ENCODE measurements at regions not wholly inside any gene's neighbourhood (a gene's known extent, or its start where the extent isn't known, plus 50 kb on each side); places are given as distances from the start of the nearest gene placed in this dataset.

DNA sequence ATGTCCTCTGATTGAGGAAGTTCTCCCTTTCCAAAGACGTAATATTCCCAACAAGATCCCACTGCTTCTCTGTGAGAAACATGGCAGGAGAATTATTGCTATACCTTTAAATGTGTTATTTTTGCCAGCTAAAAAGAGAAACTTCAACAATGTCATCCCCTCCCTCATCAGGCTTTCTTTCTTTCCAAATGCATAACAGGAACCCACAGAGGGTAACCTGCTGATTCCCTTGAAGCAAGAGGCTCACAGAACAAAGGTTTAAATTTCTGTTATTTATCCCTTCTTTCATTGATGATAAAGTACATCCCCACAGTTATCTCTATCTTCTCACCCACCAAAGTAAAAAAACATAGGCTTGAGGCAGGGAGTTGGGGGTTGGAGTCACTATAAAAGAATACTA lies 102.1 kb downstream of the SLC30A10 start:
- Histone ChIP-seq H4K20me1 (ENCODE audit: insufficient read depth) (no peaks in the 10 kb centered on the region), H3K27ac (no peak overlapping the region), H3K79me2 (ENCODE audit: insufficient read depth) (no peaks in the 10 kb centered on the region), H3F3A (ENCODE audit: insufficient read depth) (no peaks in the 10 kb centered on the region), H3K9me2 (ENCODE audit: insufficient read depth) (no peaks in the 10 kb centered on the region), H3K4me3 (no peak overlapping the region), H2AFZ (no peak overlapping the region), H3K4me2 (ENCODE audit: unreplicated experiment) (no peak overlapping the region), H3K9me3 (ENCODE audit: low read depth) (no peaks in the 10 kb centered on the region), H3K4me1 (ENCODE audit: insufficient read depth) (no peaks in the 10 kb centered on the region), H3K36me3 (ENCODE audit: low read depth) (no peaks in the 10 kb centered on the region), H3K9ac (no peak overlapping the region), H3K27me3 (replicated peaks; ENCODE audit: insufficient read depth) (no peaks in the 10 kb centered on the region)
- in situ Hi-C loops (cut with MboI), result no loop called here
- DNase-seq, result no peak
- no peak for TF ChIP-seq EZH2phosphoT487 (IDR thresholded peaks at IDR 0.05; ENCODE audit: insufficient read depth, low read depth)
- TF ChIP-seq EZH2 (IDR thresholded peaks at IDR 0.05; ENCODE audit: insufficient read depth, poor library complexity, severe bottlenecking), result no peak
- WGBS, 2 experiments (ENCODE audit: low coverage in 1 of 2, low lambda C conversion rate in 2 of 2, missing lambda C conversion rate in 2 of 2), result 76 to 77% methylated on average over 1 of the region's 1 CpG

- Histone ChIP-seq H3K4me1 (ENCODE audit: insufficient read depth) (no peaks in the 10 kb centered on the region), H3F3A (ENCODE audit: insufficient read depth) (no peaks in the 10 kb centered on the region), H3K27me3 (replicated peaks; ENCODE audit: insufficient read depth) (no peaks in the 10 kb centered on the region), H3K9me2 (ENCODE audit: insufficient read depth) (no peaks in the 10 kb centered on the region), H3K9me3 (ENCODE audit: low read depth) (no peaks in the 10 kb centered on the region), H3K4me2 (ENCODE audit: unreplicated experiment) (no peak overlapping the region), H2AFZ (no peak overlapping the region), H3K27ac (no peak overlapping the region), H3K9ac (no peak overlapping the region), H3K4me3 (no peak overlapping the region), H3K79me2 (ENCODE audit: insufficient read depth) (no peaks in the 10 kb centered on the region), H4K20me1 (ENCODE audit: insufficient read depth) (no peaks in the 10 kb centered on the region), H3K36me3 (ENCODE audit: low read depth) (no peaks in the 10 kb centered on the region)
- in situ Hi-C loops (cut with MboI), result no loop called here
- no peak for TF ChIP-seq EZH2 (IDR thresholded peaks at IDR 0.05; ENCODE audit: insufficient read depth, poor library complexity, severe bottlenecking)
- no peak for TF ChIP-seq EZH2phosphoT487 (IDR thresholded peaks at IDR 0.05; ENCODE audit: insufficient read depth, low read depth)
- WGBS, 2 experiments (ENCODE audit: low coverage in 1 of 2, low lambda C conversion rate in 2 of 2, missing lambda C conversion rate in 2 of 2), result 82 to 89% methylated on average over 2 of the region's 2 CpGs
- no peak for DNase-seq
These were observed 103.0 kb downstream of the SLC30A10 start for GRCh38 chr1:219825355-219825754.

DNA sequence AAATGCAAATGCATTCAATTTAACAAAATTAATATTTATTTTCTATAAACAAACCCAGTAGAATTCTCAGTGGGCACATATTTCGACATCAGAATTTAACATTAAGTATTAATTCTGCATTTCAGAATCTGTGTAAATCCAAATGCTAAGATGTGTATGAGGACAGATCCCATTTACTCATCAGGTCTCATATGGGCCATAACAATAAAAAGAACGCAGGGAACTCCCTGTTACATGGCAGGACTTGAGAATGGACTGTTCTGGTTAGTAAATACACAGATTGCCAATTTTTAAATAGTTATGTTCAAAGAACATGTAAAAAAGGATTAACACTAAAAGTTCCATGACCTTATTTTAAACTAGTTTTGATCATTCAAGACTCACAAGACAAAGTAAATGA lies 104.0 kb downstream of the SLC30A10 start:
- no peaks in the 10 kb centered on the region for H3F3A ChIP-seq (ENCODE audit: insufficient read depth)
- H3K79me2 ChIP-seq (ENCODE audit: insufficient read depth), result no peaks in the 10 kb centered on the region
- H3K9me3 ChIP-seq (ENCODE audit: low read depth), result no peaks in the 10 kb centered on the region
- no peaks in the 10 kb centered on the region for H3K9me2 ChIP-seq (ENCODE audit: insufficient read depth)
- TF ChIP-seq EZH2phosphoT487 (IDR thresholded peaks at IDR 0.05; ENCODE audit: insufficient read depth, low read depth), result no peak
- TF ChIP-seq EZH2 (IDR thresholded peaks at IDR 0.05; ENCODE audit: insufficient read depth, poor library complexity, severe bottlenecking), result no peak
- no peak overlapping the region for H2AFZ ChIP-seq
- in situ Hi-C loops (cut with MboI), result loop anchor here (25.0 kb wide), 1 partner anchor 1487 kb away; the partner anchor contains the start of gene TGFB2
- no peak overlapping the region for H3K9ac ChIP-seq
- no peak overlapping the region for H3K4me2 ChIP-seq (ENCODE audit: unreplicated experiment)
- no peaks in the 10 kb centered on the region for H3K27me3 ChIP-seq (replicated peaks; ENCODE audit: insufficient read depth)
- no peaks in the 10 kb centered on the region for H3K4me1 ChIP-seq (ENCODE audit: insufficient read depth)
- 3 to 4% methylated on average over 2 of the region's 2 CpGs for whole genome bisulfite sequencing, 2 experiments (ENCODE audit: low coverage in 1 of 2, low lambda C conversion rate in 2 of 2, missing lambda C conversion rate in 2 of 2)
- H4K20me1 ChIP-seq (ENCODE audit: insufficient read depth), result no peaks in the 10 kb centered on the region
- DNase-seq, result no peak
- H3K27ac ChIP-seq, result no peak overlapping the region
- H3K36me3 ChIP-seq (ENCODE audit: low read depth), result no peaks in the 10 kb centered on the region
- no peak overlapping the region for H3K4me3 ChIP-seq

GRCh38 chr1:219820551-219820950 lies 107.8 kb downstream of the SLC30A10 start:
- no peak overlapping the region for H3K4me3 ChIP-seq
- no peak overlapping the region for H2AFZ ChIP-seq
- H3K36me3 ChIP-seq (ENCODE audit: low read depth), result no peaks in the 10 kb centered on the region
- no peaks in the 10 kb centered on the region for H3K9me2 ChIP-seq (ENCODE audit: insufficient read depth)
- TF ChIP-seq EZH2 (IDR thresholded peaks at IDR 0.05; ENCODE audit: insufficient read depth, poor library complexity, severe bottlenecking), result no peak
- TF ChIP-seq EZH2phosphoT487 (IDR thresholded peaks at IDR 0.05; ENCODE audit: insufficient read depth, low read depth), result no peak
- no peaks in the 10 kb centered on the region for H3K79me2 ChIP-seq (ENCODE audit: insufficient read depth)
- no peak overlapping the region for H3K9ac ChIP-seq
- H3K9me3 ChIP-seq (ENCODE audit: low read depth), result no peaks in the 10 kb centered on the region
- in situ Hi-C loops (cut with MboI), result loop anchor here (25.0 kb wide), 1 partner anchor 1483 kb away; the partner anchor contains the start of gene TGFB2
- no peak for DNase-seq
- 19 to 37% methylated on average over 2 of the region's 2 CpGs for WGBS, 2 experiments (ENCODE audit: low coverage in 1 of 2, low lambda C conversion rate in 2 of 2, missing lambda C conversion rate in 2 of 2)
- H3K4me1 ChIP-seq (ENCODE audit: insufficient read depth), result no peaks in the 10 kb centered on the region
- H3K27me3 ChIP-seq (replicated peaks; ENCODE audit: insufficient read depth), result peaks cover 25% of the 10 kb centered on the region
- no peak overlapping the region for H3K27ac ChIP-seq
- H4K20me1 ChIP-seq (ENCODE audit: insufficient read depth), result no peaks in the 10 kb centered on the region
- no peaks in the 10 kb centered on the region for H3F3A ChIP-seq (ENCODE audit: insufficient read depth)
- no peak overlapping the region for H3K4me2 ChIP-seq (ENCODE audit: unreplicated experiment)

DNA sequence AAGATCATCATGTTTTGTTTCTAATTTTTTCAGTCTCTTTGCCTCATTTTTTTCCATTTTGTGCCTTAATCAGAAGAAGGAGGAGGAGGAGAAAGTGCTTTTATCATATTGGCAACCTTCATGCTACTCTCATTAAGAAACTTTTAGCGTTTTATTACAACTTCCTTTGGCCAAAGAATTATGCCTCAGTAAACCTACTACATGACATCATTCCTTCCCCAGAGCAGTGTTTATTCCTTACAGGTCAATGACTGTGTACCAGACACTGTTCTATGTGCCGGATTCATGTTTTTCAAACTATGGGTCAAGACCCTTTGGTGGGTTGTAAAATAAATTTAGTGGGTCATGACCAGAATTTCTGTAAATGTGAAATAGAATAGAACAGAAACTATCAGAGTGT lies 110.4 kb downstream of the SLC30A10 start:
- Histone ChIP-seq H3F3A (ENCODE audit: insufficient read depth) (no peaks in the 10 kb centered on the region), H3K79me2 (ENCODE audit: insufficient read depth) (no peaks in the 10 kb centered on the region), H3K4me2 (ENCODE audit: unreplicated experiment) (no peak overlapping the region), H3K27me3 (replicated peaks; ENCODE audit: insufficient read depth) (peaks cover 48% of the 10 kb centered on the region), H2AFZ (no peak overlapping the region), H3K9ac (no peak overlapping the region), H3K27ac (no peak overlapping the region), H3K4me1 (ENCODE audit: insufficient read depth) (no peaks in the 10 kb centered on the region), H3K36me3 (ENCODE audit: low read depth) (no peaks in the 10 kb centered on the region), H4K20me1 (ENCODE audit: insufficient read depth) (no peaks in the 10 kb centered on the region), H3K9me2 (ENCODE audit: insufficient read depth) (no peaks in the 10 kb centered on the region), H3K4me3 (no peak overlapping the region), H3K9me3 (ENCODE audit: low read depth) (no peaks in the 10 kb centered on the region)
- TF ChIP-seq EZH2phosphoT487 (IDR thresholded peaks at IDR 0.05; ENCODE audit: insufficient read depth, low read depth) (no peak), EZH2 (IDR thresholded peaks at IDR 0.05; ENCODE audit: insufficient read depth, poor library complexity, severe bottlenecking) (no peak)
- 54 to 60% methylated on average over 2 of the region's 2 CpGs for WGBS, 2 experiments (ENCODE audit: low coverage in 1 of 2, low lambda C conversion rate in 2 of 2, missing lambda C conversion rate in 2 of 2)
- in situ Hi-C loops (cut with MboI), result loop anchor here (25.0 kb wide), 1 partner anchor 1481 kb away; the partner anchor contains the start of gene TGFB2
- DNase-seq, result no peak
